OCI-LY3 (cell line): ENCODE measurements at regions not wholly inside any gene's neighbourhood (a gene's known extent, or its start where the extent isn't known, plus 50 kb on each side); places are given as distances from the start of the nearest gene placed in this dataset.
"Not testable (repeated sequence)": the region's sequence is repeated elsewhere in the genome, so short reads cannot be mapped to it uniquely, and the experiment has no call there.

Experiments
- H2AFZ ChIP-seq: fragments of 200-600, 300-600 bp; shearing (Covaris generic); 2 replicates; pipeline ENCODE4 v1.6.0; 2014; ENCODE audit warnings: antibody characterized with exemption, low read depth, low read length
- H3K27ac ChIP-seq: fragments of 200-600, 300-600 bp; sonication (generic); 2 replicates; pipeline ENCODE4 v1.5.1; 2014; ENCODE audit warnings: mild to moderate bottlenecking, low read length, moderate library complexity, mixed read lengths
- H3K27me3 ChIP-seq: fragments of 200-600, 300-600 bp; sonication (generic); 2 replicates; pipeline ENCODE4 v1.6.1; 2014; ENCODE audit warnings: low read depth, low read length, mixed read lengths
- H3K36me3 ChIP-seq: fragments of 200-600, 300-600 bp; sonication (generic); replicated peaks from 2 replicates; pipeline ENCODE3; 2014; ENCODE audit warnings: low read depth, low read length, mixed read lengths
- H3K4me1 ChIP-seq: fragments of 300-600, 200-600 bp; sonication (generic); 2 replicates; pipeline ENCODE4 v1.6.1; 2014; ENCODE audit warnings: low read length, mixed read lengths
- H3K4me2 ChIP-seq: fragments of 200-600, 300-600 bp; sonication (generic); 2 replicates; pipeline ENCODE4 v1.6.1; 2014; ENCODE audit warnings: low read length, mixed read lengths
- H3K4me3 ChIP-seq: fragments of 300-600, 200-600 bp; sonication (generic); 2 replicates; pipeline ENCODE4 v1.5.1; 2014; ENCODE audit warnings: antibody characterized with exemption, mild to moderate bottlenecking, low read length, moderate library complexity
- H3K79me2 ChIP-seq: fragments of 300-600, 200-600 bp; shearing (Covaris generic); 2 replicates; pipeline ENCODE4 v1.6.1; 2014; ENCODE audit warnings: mild to moderate bottlenecking, low read length, mixed read lengths
- H3K9ac ChIP-seq: fragments of 300-600, 200-600 bp; shearing (Covaris generic); 2 replicates; pipeline ENCODE4 v1.6.0; 2014; ENCODE audit warnings: mild to moderate bottlenecking, low read length, moderate library complexity
- H3K9me3 ChIP-seq: fragments of 200-600, 300-600 bp; shearing (Covaris generic); 2 replicates; pipeline ENCODE4 v1.6.1; 2014; ENCODE audit warnings: low read length, mixed read lengths; ENCODE audit not compliant: insufficient read depth
- H4K20me1 ChIP-seq: fragments of 200-600, 300-600 bp; sonication (generic); 2 replicates; pipeline ENCODE4 v1.6.1; 2016; ENCODE audit warnings: low read length, mixed read lengths; ENCODE audit not compliant: insufficient read depth
- CTCF ChIP-seq: fragments of 200-600, 300-600 bp; sonication (generic); IDR thresholded peaks from 2 replicates; pipeline ENCODE4 v1.5.1; 2014; ENCODE audit warnings: antibody characterized with exemption, low read length, low read depth
- EZH2phosphoT487 ChIP-seq: fragments of 200-600 bp; shearing (Covaris generic); IDR thresholded peaks from 2 replicates; pipeline ENCODE4 v1.6.1; 2018; ENCODE audit warnings: antibody characterized with exemption, mixed run types, low read depth

DNA sequence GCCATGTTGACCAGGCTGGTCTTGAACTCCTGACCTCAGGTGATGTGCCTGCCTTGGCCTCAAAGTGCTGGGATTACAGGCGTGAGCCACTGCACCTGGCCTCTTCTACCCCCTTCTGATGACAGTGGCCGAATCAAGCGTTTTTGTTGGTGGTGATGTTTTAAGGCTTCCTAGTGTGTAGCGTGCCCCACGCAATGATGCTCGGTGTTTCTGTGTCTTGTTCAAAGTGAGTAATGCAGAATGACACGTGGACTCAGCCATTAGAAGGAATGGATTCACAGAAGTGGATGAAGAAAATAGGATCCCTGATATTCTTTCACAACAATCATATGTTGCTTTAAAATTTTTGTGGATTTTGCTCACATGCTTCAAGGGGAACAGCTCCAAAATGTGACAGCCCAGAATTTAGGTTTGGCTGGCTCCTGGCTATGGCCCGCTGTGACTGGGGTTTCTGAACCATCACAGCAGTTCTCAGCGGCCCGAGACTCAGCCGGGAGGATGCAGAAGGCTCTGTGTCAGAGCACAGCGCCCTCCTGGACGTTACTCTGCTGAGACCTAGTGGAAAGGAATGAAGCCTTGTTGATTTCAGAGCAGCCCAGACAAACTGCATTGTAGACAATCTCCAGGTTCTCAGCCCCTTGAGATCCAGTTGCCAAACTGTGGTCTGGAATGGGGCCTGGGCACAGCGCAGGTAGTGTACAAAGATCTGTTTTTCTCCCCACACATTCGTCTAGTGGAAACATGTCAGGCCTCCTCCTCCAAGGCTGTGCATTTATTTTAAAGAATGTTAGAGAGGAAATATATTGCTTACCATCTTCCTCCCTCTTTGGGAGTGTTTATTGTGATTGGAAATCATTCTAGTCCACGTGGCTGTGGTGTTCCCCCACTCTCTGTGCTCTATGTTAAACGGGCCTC, 57.6 kb upstream of the TIAM2 start:
- no peak overlapping the region for H3K4me2 ChIP-seq
- no peak overlapping the region for H3K27ac ChIP-seq
- H3K4me1 ChIP-seq: no peaks in the 10 kb centered on the region
- H3K9ac ChIP-seq: no peak overlapping the region
- H3K9me3 ChIP-seq: no peaks in the 10 kb centered on the region
- TF ChIP-seq EZH2phosphoT487 (no peak), CTCF (no peak)
- H3K79me2 ChIP-seq: no peaks in the 10 kb centered on the region
- H2AFZ ChIP-seq: no peak overlapping the region
- no peaks in the 10 kb centered on the region for H3K36me3 ChIP-seq
- no peak overlapping the region for H3K4me3 ChIP-seq
- H3K27me3 ChIP-seq: no peaks in the 10 kb centered on the region
- H4K20me1 ChIP-seq: no peaks in the 10 kb centered on the region

GRCh38 chr6:154938221-154938580, 56.9 kb upstream of the TIAM2 start:
- H3K9ac ChIP-seq: no peak overlapping the region
- no peaks in the 10 kb centered on the region for H4K20me1 ChIP-seq
- no peak overlapping the region for H3K4me2 ChIP-seq
- H3K9me3 ChIP-seq: no peaks in the 10 kb centered on the region
- no peaks in the 10 kb centered on the region for H3K36me3 ChIP-seq
- no peaks in the 10 kb centered on the region for H3K4me1 ChIP-seq
- H3K4me3 ChIP-seq: no peak overlapping the region
- H3K27ac ChIP-seq: no peak overlapping the region
- no peaks in the 10 kb centered on the region for H3K79me2 ChIP-seq
- no peaks in the 10 kb centered on the region for H3K27me3 ChIP-seq
- H2AFZ ChIP-seq: no peak overlapping the region
- no peak for TF ChIP-seq EZH2phosphoT487
- no peak for TF ChIP-seq CTCF

- not testable (repeated sequence) for H2AFZ ChIP-seq, H3K27me3 ChIP-seq, H3K4me2 ChIP-seq, H3K9ac ChIP-seq, H4K20me1 ChIP-seq, H3K27ac ChIP-seq, H3K9me3 ChIP-seq, H3K4me3 ChIP-seq, H3K79me2 ChIP-seq, H3K36me3 ChIP-seq, H3K4me1 ChIP-seq
Measured at GRCh38 chr6:154938727-154939285, 56.3 kb upstream of the TIAM2 start.

DNA sequence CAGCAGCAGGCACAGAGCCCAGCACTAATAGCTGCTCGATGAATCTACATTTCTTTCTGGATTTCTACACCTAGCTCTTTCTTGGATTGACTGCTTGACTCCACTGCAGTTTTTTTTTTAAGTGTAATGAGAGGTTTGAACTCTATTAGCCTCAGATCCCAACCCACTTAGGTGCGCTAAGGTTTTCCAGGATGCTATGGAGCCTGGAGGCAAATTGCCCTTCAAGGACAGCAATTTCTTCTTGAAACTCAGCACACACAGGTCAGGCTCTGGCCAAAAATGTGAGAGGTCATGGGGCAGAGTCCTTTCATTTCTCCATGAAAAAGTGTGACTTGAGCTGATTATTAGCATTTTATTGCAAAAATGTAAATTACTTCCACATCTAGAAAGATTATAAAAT, 52.3 kb upstream of the TIAM2 start:
- Histone ChIP-seq H3K4me2 (no peak overlapping the region), H3K27me3 (no peaks in the 10 kb centered on the region), H2AFZ (no peak overlapping the region), H3K4me3 (no peak overlapping the region), H4K20me1 (no peaks in the 10 kb centered on the region), H3K27ac (no peak overlapping the region), H3K36me3 (no peaks in the 10 kb centered on the region), H3K4me1 (no peaks in the 10 kb centered on the region), H3K79me2 (no peaks in the 10 kb centered on the region), H3K9ac (no peak overlapping the region), H3K9me3 (no peaks in the 10 kb centered on the region)
- TF ChIP-seq CTCF: no peak
- no peak for TF ChIP-seq EZH2phosphoT487
